Sigmoid colon (tissue), 6 donors: ENCODE measurements at regions not wholly inside any gene's neighbourhood (a gene's known extent, or its start where the extent isn't known, plus 50 kb on each side); places are given as distances from the start of the nearest gene placed in this dataset.

Experiments used
- DNase-seq: peaks from one replicate; pipeline ENCODE4 v3.0.0-alpha.2; 2019
- H3K27ac ChIP-seq, 4 donors: fragments of 200-600 bp; sonication (generic); one replicate each; pipeline ENCODE4 v1.5.1; 2016 to 2019; ENCODE audit warnings: mild to moderate bottlenecking in 1 of 4
- H3K27me3 ChIP-seq, 3 donors: fragments of 200-600 bp; sonication (generic); one replicate each; pipeline ENCODE4 v1.5.1; 2019; ENCODE audit warnings: mild to moderate bottlenecking in 1 of 3
- H3K36me3 ChIP-seq, 4 donors: fragments of 200-600 bp; sonication (generic); one replicate each; pipeline ENCODE4 v1.5.1; 2016 to 2019
- H3K4me1 ChIP-seq, 4 donors: fragments of 200-600 bp; sonication (generic); one replicate each; pipeline ENCODE4 v1.5.1; 2017 to 2019
- H3K4me3 ChIP-seq, 4 donors: fragments of 200-600 bp; sonication (generic); one replicate each; pipeline ENCODE4 v1.5.1; 2017 to 2019; ENCODE audit warnings: mild to moderate bottlenecking in 2 of 4, moderate library complexity in 1 of 4
- H3K9me3 ChIP-seq, 4 donors: fragments of 200-600 bp in 3 of 4; sonication (generic) in 3 of 4; one replicate each; pipeline versions ENCODE4 v1.5.1 to v1.6.1; 2013 to 2019
- EP300 ChIP-seq, 4 donors: sonication (generic); formaldehyde crosslinking; IDR thresholded peaks; one replicate each; pipeline ENCODE4 v1.6.1; 2017; ENCODE audit warnings: antibody characterized with exemption in 4 of 4
- POLR2A ChIP-seq, 2 donors: fragments of 450-650 bp; IDR thresholded peaks; one replicate each; pipeline ENCODE4 v1.6.1; 2016; ENCODE audit warnings: antibody characterized with exemption in 2 of 2, mild to moderate bottlenecking in 2 of 2, moderate library complexity in 2 of 2
- POLR2AphosphoS5 ChIP-seq, 4 donors: sonication (generic); formaldehyde crosslinking; IDR thresholded peaks; one replicate each; pipeline ENCODE4 v1.6.1; 2017; ENCODE audit warnings: antibody characterized with exemption in 4 of 4
- WGBS, 2 donors: extraction: QIAGEN DNeasy Blood & Tissue Kit; methylation state at CpG; one replicate each; pipeline ENCODE4 v1.1.7; 2013; 5-methylcytosine and 5-hydroxymethylcytosine counted together
- intact Hi-C: fragments of 100-400 bp; cut with DNase I; formaldehyde crosslinking; loops from one replicate; pipeline ENCODE4 v1.15.1; 2023
- TF ChIP-seq, protein P1 (sequence below), 4 experiments: fragments of 450-650 bp in 3 of 4; fragments of 200-600 bp in 1 of 4; IDR thresholded peaks; one replicate each; pipeline ENCODE4 v1.5.1; 2016 to 2019; ENCODE audit warnings: antibody characterized with exemption in 4 of 4, mild to moderate bottlenecking in 3 of 4, moderate library complexity in 2 of 4
- donor health status: healthy with polysubstance abuse.
- donor health status: healthy.

DNA sequence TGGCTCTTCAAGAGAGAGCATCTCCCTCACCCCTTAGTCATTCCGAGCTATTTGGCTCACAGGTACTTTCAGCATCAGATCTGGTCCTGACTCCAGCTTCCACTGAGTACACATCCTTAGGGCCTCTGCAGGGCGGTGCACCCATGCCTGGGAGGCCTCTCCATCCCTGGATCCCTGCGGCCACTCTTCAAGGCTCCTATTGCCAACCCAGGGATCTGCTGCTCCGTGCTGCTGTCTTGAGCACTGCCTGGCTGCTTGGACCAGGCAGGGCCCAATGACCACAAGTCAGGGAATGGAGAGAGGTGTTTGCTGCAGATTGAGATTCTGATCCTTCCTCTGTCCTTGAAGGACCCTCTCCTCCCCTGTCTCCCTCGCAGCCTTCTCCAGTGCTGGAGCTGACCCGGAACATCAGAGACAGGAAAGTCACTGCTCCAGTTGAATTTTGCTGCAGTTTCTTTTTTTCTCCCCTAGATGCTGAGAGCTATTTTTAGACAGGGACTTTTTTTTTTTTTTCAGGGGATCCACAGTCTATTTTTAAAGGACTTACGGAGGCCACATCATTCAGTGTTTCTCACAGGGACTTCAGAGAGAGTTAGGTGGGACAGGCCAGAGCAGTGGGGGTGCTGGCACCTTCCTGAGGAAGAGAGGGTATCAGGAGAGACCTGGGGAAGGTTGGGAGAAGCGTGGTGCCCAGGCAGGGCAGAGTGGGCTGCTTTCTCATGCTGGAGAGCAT, 50.1 kb upstream of the KCNA1 start:
- Histone ChIP-seq H3K9me3 (no peaks in the 10 kb centered on the region), H3K4me1 (peaks cover 0 to 40% (median 29%) of the 10 kb centered on the region in 4 donors), H3K27ac (peak overlapping the region in 2 of 4 donors; percentile 49 to 61), H3K27me3 (no peaks in the 10 kb centered on the region), H3K36me3 (no peaks in the 10 kb centered on the region), H3K4me3 (no peak overlapping the region)
- intact Hi-C loops = loop anchor here (2.0 to 5.0 kb wide), 3 partner anchors 43 to 223 kb away; no protein-coding TSS in a partner anchor
- TF ChIP-seq EP300 (IDR thresholded peaks at IDR 0.05) = no peak
- TF ChIP-seq, protein P1, sequence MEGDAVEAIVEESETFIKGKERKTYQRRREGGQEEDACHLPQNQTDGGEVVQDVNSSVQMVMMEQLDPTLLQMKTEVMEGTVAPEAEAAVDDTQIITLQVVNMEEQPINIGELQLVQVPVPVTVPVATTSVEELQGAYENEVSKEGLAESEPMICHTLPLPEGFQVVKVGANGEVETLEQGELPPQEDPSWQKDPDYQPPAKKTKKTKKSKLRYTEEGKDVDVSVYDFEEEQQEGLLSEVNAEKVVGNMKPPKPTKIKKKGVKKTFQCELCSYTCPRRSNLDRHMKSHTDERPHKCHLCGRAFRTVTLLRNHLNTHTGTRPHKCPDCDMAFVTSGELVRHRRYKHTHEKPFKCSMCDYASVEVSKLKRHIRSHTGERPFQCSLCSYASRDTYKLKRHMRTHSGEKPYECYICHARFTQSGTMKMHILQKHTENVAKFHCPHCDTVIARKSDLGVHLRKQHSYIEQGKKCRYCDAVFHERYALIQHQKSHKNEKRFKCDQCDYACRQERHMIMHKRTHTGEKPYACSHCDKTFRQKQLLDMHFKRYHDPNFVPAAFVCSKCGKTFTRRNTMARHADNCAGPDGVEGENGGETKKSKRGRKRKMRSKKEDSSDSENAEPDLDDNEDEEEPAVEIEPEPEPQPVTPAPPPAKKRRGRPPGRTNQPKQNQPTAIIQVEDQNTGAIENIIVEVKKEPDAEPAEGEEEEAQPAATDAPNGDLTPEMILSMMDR (IDR thresholded peaks at IDR 0.05) = peak in 1 of 4 experiments; percentile 21
- TF ChIP-seq POLR2A (IDR thresholded peaks at IDR 0.05) = no peak
- TF ChIP-seq POLR2AphosphoS5 (IDR thresholded peaks at IDR 0.05) = no peak
- WGBS, 2 donors = 84 to 86% methylated on average over 8 of the region's 8 CpGs
- no peak for DNase-seq
